MCF 10A (cell line): ENCODE measurements at regions not wholly inside any gene's neighbourhood (a gene's known extent, or its start where the extent isn't known, plus 50 kb on each side); places are given as distances from the start of the nearest gene placed in this dataset.

Experiments
- BruUV-seq: library from RNA; stranded (reverse); fragments of 400-500 nt; replicated peaks from 2 replicates; lab custom pipeline; 2021; lab: Mats Ljungman, UMichigan
- CTCF ChIA-PET: fragments of 300-600 bp; sonication (Branson Sonifier 250); formaldehyde crosslinking; extraction: SDS; loops from one replicate; lab custom pipeline; 2021; ENCODE audit warnings: antibody characterized with exemption, inconsistent platforms; lab: Yijun Ruan, JAX
- POLR2A ChIA-PET: fragments of 300-600, 350-650 bp; sonication (Branson Sonifier 250); formaldehyde crosslinking; extraction: SDS; loops from one replicate; lab custom pipeline; 2020; ENCODE audit warnings: antibody characterized with exemption, inconsistent platforms; lab: Yijun Ruan, JAX
- DNase-seq: peaks from one replicate; pipeline ENCODE4 v3.0.0-alpha.2; 2018; ENCODE audit not compliant: unreplicated experiment
- H3K27ac Mint-ChIP-seq: one replicate; pipeline ENCODE4 v1.8.0; 2022; ENCODE audit warnings: mild to moderate bottlenecking, low read depth, mixed read lengths; ENCODE audit not compliant: unreplicated experiment
- H3K27me3 Mint-ChIP-seq: one replicate; pipeline ENCODE4 v1.8.0; 2022; ENCODE audit warnings: mixed read lengths; ENCODE audit not compliant: insufficient read depth, unreplicated experiment
- H3K36me3 Mint-ChIP-seq: one replicate; pipeline ENCODE4 v1.8.0; 2022; ENCODE audit warnings: mild to moderate bottlenecking, moderate library complexity, mixed read lengths; ENCODE audit not compliant: insufficient read depth, unreplicated experiment
- H3K4me1 Mint-ChIP-seq: one replicate; pipeline ENCODE4 v1.8.0; 2022; ENCODE audit warnings: mixed read lengths; ENCODE audit not compliant: insufficient read depth, unreplicated experiment
- H3K4me3 Mint-ChIP-seq: one replicate; pipeline ENCODE4 v1.8.0; 2022; ENCODE audit warnings: mild to moderate bottlenecking, moderate library complexity, mixed read lengths; ENCODE audit not compliant: unreplicated experiment
- H3K9me3 Mint-ChIP-seq: one replicate; pipeline ENCODE4 v1.8.0; 2022; ENCODE audit warnings: mixed read lengths; ENCODE audit not compliant: unreplicated experiment
- intact Hi-C: fragments of 100-400 bp; cut with micrococcal nuclease; formaldehyde crosslinking; loops from 2 replicates; pipeline ENCODE4 v1.14.1; 2022
- TF ChIP-seq, protein P1 (sequence below): fragments of 200-600 bp; IDR thresholded peaks from one replicate; pipeline ENCODE4 v1.8.0; 2022; ENCODE audit warnings: antibody characterized with exemption, mild to moderate bottlenecking; ENCODE audit not compliant: unreplicated experiment

DNA sequence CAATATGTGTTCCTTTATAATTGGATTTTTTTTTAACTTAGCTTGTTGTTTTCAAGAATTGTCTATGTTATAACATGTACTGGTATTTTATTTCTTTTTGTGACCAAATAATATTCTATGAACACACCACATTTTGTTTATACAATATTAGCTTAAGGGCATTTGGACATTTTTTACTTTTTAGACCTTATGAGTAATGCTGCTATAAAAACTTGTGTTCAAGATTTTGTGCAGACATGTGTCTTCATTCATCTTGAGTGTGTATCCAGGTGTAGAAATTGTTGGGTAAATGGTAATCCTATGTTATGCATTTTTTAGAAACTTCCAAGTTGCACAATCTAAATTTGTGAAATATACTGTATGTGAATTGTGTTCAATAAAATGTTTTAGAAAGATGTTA is 936.7 kb downstream of the CCSER2 start:
- BruUV-seq: no TSS peak
- Mint-ChIP-seq H3K27me3 (no peaks in the 10 kb centered on the region), H3K27ac (no peak overlapping the region), H3K36me3 (no peaks in the 10 kb centered on the region), H3K4me1 (no peaks in the 10 kb centered on the region), H3K4me3 (no peak overlapping the region), H3K9me3 (peaks cover 15% of the 10 kb centered on the region)
- ChIA-PET CTCF (no interaction called here), POLR2A (interaction anchor here (0.6 kb wide), 1 partner anchor 109 kb away, joined by 3 read pairs; no protein-coding TSS in a partner anchor)
- TF ChIP-seq, protein P1, sequence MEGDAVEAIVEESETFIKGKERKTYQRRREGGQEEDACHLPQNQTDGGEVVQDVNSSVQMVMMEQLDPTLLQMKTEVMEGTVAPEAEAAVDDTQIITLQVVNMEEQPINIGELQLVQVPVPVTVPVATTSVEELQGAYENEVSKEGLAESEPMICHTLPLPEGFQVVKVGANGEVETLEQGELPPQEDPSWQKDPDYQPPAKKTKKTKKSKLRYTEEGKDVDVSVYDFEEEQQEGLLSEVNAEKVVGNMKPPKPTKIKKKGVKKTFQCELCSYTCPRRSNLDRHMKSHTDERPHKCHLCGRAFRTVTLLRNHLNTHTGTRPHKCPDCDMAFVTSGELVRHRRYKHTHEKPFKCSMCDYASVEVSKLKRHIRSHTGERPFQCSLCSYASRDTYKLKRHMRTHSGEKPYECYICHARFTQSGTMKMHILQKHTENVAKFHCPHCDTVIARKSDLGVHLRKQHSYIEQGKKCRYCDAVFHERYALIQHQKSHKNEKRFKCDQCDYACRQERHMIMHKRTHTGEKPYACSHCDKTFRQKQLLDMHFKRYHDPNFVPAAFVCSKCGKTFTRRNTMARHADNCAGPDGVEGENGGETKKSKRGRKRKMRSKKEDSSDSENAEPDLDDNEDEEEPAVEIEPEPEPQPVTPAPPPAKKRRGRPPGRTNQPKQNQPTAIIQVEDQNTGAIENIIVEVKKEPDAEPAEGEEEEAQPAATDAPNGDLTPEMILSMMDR: no peak
- intact Hi-C loops: no loop called here
- peak; percentile 31 for DNase-seq

DNA sequence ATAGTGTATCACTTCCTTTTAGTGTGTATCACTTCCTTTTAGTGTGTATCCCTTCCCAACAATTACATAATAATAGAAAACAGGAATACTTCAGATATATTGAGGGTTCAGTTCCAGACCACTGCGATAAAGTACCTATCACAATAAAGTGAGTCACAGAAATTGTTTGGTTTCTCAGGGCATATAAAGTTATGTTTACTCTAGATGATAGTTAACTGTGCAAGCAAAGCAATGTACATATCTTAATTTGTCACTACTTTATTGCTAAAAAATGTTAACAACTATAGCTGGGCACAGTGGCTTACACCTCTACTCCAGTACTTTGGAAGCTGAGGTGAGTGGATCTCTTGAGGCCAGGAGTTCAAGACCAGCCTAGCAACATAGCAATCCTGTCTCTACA is 938.4 kb downstream of the CCSER2 start:
- H3K36me3 Mint-ChIP-seq: no peaks in the 10 kb centered on the region
- no TSS peak for BruUV-seq
- TF ChIP-seq, protein P1: no peak
- no peak overlapping the region for H3K27ac Mint-ChIP-seq
- H3K4me1 Mint-ChIP-seq: no peaks in the 10 kb centered on the region
- H3K27me3 Mint-ChIP-seq: no peaks in the 10 kb centered on the region
- ChIA-PET CTCF (no interaction called here), POLR2A (no interaction called here)
- peaks cover 19% of the 10 kb centered on the region for H3K9me3 Mint-ChIP-seq
- intact Hi-C loops: no loop called here
- DNase-seq: no peak
- no peak overlapping the region for H3K4me3 Mint-ChIP-seq

DNA sequence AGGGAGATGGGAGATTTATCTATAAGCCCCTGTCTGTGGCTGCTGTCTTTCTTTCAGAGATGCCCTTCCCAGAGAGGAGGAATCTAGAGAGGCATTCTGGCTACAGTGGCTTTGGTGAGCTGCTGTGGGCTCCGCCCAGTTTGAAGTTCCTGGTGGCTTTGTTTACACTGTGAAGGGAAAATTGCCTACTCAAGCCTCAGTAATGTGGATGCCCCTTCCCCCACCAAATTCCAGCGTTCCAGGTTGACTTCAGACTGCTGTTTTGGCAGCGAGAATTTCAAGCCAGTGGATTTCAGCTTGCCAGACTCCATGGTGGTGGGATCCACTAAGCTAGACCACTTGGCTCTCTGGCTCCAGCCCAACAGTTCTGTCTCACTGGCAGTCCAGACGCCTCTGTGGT is 951.6 kb downstream of the CCSER2 start:
- BruUV-seq: no TSS peak
- DNase-seq: peak; percentile 35
- intact Hi-C loops: no loop called here

DNA sequence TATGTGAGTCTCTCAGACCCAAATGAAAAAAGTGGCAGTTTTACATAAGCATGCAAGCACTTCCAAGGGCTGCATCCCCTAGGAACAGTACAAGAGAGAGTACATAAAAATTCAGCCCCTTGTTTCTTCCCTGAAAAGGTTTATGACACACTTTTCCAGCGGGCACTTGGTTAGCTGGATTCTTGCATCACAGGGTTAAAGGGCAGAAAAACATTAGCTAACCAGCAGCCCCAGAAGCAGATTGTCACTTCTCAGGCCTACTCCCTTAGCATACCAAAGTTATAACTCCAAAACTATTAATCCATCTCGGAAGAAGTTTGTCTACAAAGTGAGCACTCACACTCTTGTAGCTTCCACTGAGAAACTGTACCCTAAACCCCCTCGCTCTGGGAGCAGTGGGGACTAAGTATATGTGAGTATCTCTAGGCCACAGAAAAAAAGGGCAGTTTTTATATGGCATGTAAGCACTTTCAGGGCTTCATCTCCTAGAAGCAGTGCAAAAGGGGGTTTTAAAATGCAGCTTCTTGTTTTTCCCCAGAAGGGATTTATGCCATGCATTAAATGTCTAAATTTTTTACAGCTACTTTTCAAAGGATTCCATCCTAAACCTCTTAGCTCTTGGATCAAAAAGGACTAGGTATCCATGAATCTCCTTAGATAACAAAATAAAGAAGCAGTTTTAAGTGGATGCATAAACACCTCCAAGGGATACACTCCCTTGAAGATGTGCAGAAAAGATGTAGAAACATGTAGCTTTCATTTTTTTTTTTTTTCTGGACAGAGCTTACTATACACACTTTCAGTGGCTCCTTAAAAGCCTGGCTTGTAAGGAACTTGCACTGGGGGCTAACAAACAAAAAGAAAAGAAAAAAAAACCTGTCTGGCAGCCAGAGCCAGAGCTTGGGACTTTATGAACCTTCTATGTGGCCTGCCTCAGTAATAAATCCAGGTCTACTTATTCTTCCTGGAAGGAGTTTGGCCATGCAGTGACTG is 956.7 kb downstream of the CCSER2 start:
- no peaks in the 10 kb centered on the region for H3K27me3 Mint-ChIP-seq
- POLR2A ChIA-PET: interaction anchor here (0.5 to 0.7 kb wide), 2 partner anchors 827 to 1207 kb away, joined by 3 read pairs; no protein-coding TSS in a partner anchor
- H3K27ac Mint-ChIP-seq: no peak overlapping the region
- BruUV-seq: no TSS peak
- DNase-seq: peak; percentile 43
- CTCF ChIA-PET: interaction anchor here (0.7 to 1.1 kb wide), 2 partner anchors 32 to 137 kb away, joined by 4 read pairs; no protein-coding TSS in a partner anchor
- H3K36me3 Mint-ChIP-seq: no peaks in the 10 kb centered on the region
- H3K4me3 Mint-ChIP-seq: no peak overlapping the region
- intact Hi-C loops: no loop called here
- H3K4me1 Mint-ChIP-seq: no peaks in the 10 kb centered on the region
- H3K9me3 Mint-ChIP-seq: peaks cover 8% of the 10 kb centered on the region
- TF ChIP-seq, protein P1: no peak

More for the DNA sequence above, 951.6 kb downstream of the CCSER2 start:
- POLR2A ChIA-PET: interaction anchor here (0.7 kb wide), 1 partner anchor 297 kb away, joined by 3 read pairs; no protein-coding TSS in a partner anchor
- H3K27me3 Mint-ChIP-seq: no peaks in the 10 kb centered on the region
- H3K9me3 Mint-ChIP-seq: no peaks in the 10 kb centered on the region
- H3K27ac Mint-ChIP-seq: no peak overlapping the region
- no peaks in the 10 kb centered on the region for H3K36me3 Mint-ChIP-seq
- no peak overlapping the region for H3K4me3 Mint-ChIP-seq
- TF ChIP-seq, protein P1: no peak
- no peaks in the 10 kb centered on the region for H3K4me1 Mint-ChIP-seq
- CTCF ChIA-PET: no interaction called here
